HEK293 (cell line): ENCODE measurements at regions not wholly inside any gene's neighbourhood (a gene's known extent, or its start where the extent isn't known, plus 50 kb on each side); places are given as distances from the start of the nearest gene placed in this dataset.

Experiments used
- CTCF ChIA-PET: fragments of 350-600 bp; formaldehyde crosslinking; extraction: SDS; loops from one replicate; lab custom pipeline; 2021; ENCODE audit warnings: antibody characterized with exemption; lab: Yijun Ruan, JAX
- POLR2A ChIA-PET: fragments of 300-600 bp; formaldehyde crosslinking; extraction: SDS; loops from one replicate; lab custom pipeline; 2020; ENCODE audit warnings: antibody characterized with exemption, inconsistent platforms; lab: Yijun Ruan, JAX
- H3K27ac ChIP-seq: fragments of 200-500 bp; sonication (Bioruptor generic); 2 replicates; pipeline ENCODE4 v1.5.1; 2014; ENCODE audit warnings: low read depth, low read length, control low read depth, inconsistent platforms; ENCODE audit errors: extremely low read depth
- H3K36me3 ChIP-seq, 2 experiments: fragments of 200-500 bp in 1 of 2; sonication (Bioruptor generic) in 1 of 2; 1 replicate in 1 of 2; 2 replicates in 1 of 2; pipeline ENCODE4 v1.5.1; 2014 to 2017; ENCODE audit warnings: inconsistent platforms in 2 of 2, low read length in 2 of 2; ENCODE audit not compliant: control insufficient read depth in 2 of 2, insufficient read depth in 1 of 2
- H3K4me1 ChIP-seq: fragments of 200-500 bp; sonication (Bioruptor generic); 2 replicates; pipeline ENCODE4 v1.5.1; 2014; ENCODE audit warnings: mild to moderate bottlenecking, low read length, inconsistent platforms; ENCODE audit not compliant: control insufficient read depth, insufficient read depth
- H3K4me3 ChIP-seq: 2 replicates; pipeline ENCODE4 v1.5.1; 2011; ENCODE audit warnings: low read depth, mild to moderate bottlenecking, control low read depth, low read length, moderate library complexity
- H3K9me3 ChIP-seq: fragments of 200-500 bp; sonication (Bioruptor generic); 2 replicates; pipeline ENCODE4 v1.5.1; 2014; ENCODE audit warnings: low read depth, low read length, inconsistent platforms; ENCODE audit not compliant: control insufficient read depth, insufficient read depth
- OVOL3 ChIP-seq: fragments of 450-650 bp; formaldehyde crosslinking; IDR thresholded peaks from 2 replicates; pipeline ENCODE4 v1.5.1; 2016; ENCODE audit warnings: missing biosample characterization, missing genetic modification characterization
- ZBTB48 ChIP-seq: fragments of 450-650 bp; formaldehyde crosslinking; IDR thresholded peaks from 2 replicates; pipeline ENCODE4 v1.5.1; 2016; ENCODE audit warnings: missing biosample characterization, missing genetic modification characterization
- ZBTB8A ChIP-seq: fragments of 450-650 bp; formaldehyde crosslinking; IDR thresholded peaks from 2 replicates; pipeline ENCODE4 v1.5.1; 2016; ENCODE audit warnings: missing biosample characterization, missing genetic modification characterization
- ZFHX2 ChIP-seq: fragments of 450-650 bp; formaldehyde crosslinking; conservative IDR thresholded peaks from 2 replicates; pipeline ENCODE4 v1.5.1; 2016; ENCODE audit warnings: missing biosample characterization, missing genetic modification characterization
- ZFP41 ChIP-seq: fragments of 450-650 bp; formaldehyde crosslinking; IDR thresholded peaks from 2 replicates; pipeline ENCODE4 v1.5.1; 2016; ENCODE audit warnings: missing biosample characterization, missing genetic modification characterization, borderline replicate concordance
- ZFP69B ChIP-seq: fragments of 450-650 bp; formaldehyde crosslinking; IDR thresholded peaks from 2 replicates; pipeline ENCODE4 v1.5.1; 2016; ENCODE audit warnings: missing biosample characterization, missing genetic modification characterization
- ZNF155 ChIP-seq: fragments of 450-650 bp; formaldehyde crosslinking; IDR thresholded peaks from 2 replicates; pipeline ENCODE4 v1.5.1; 2016; ENCODE audit warnings: missing biosample characterization, missing genetic modification characterization
- ZNF211 ChIP-seq: fragments of 450-650 bp; formaldehyde crosslinking; IDR thresholded peaks from 2 replicates; pipeline ENCODE4 v1.5.1; 2016; ENCODE audit warnings: low read depth, missing biosample characterization, missing genetic modification characterization
- ZNF302 ChIP-seq: fragments of 450-650 bp; formaldehyde crosslinking; IDR thresholded peaks from 2 replicates; pipeline ENCODE4 v1.5.1; 2016; ENCODE audit warnings: missing biosample characterization, missing genetic modification characterization, low read depth
- ZNF549 ChIP-seq: fragments of 450-650 bp; IDR thresholded peaks from 2 replicates; pipeline ENCODE4 v1.5.1; 2018; ENCODE audit warnings: missing biosample characterization, missing genetic modification characterization, mild to moderate bottlenecking, inconsistent platforms, moderate library complexity
- ZNF621 ChIP-seq: fragments of 450-650 bp; formaldehyde crosslinking; IDR thresholded peaks from 2 replicates; pipeline ENCODE4 v1.5.1; 2017; ENCODE audit warnings: missing biosample characterization, missing genetic modification characterization
- ZNF624 ChIP-seq: fragments of 450-650 bp; formaldehyde crosslinking; IDR thresholded peaks from 2 replicates; pipeline ENCODE4 v1.5.1; 2017; ENCODE audit warnings: missing biosample characterization, missing genetic modification characterization
- ZNF658 ChIP-seq: fragments of 450-650 bp; formaldehyde crosslinking; IDR thresholded peaks from 2 replicates; pipeline ENCODE4; 2016; ENCODE audit warnings: missing biosample characterization, missing genetic modification characterization
- ZNF660 ChIP-seq: fragments of 450-650 bp; IDR thresholded peaks from 2 replicates; pipeline ENCODE4 v1.5.1; 2018; ENCODE audit warnings: missing biosample characterization, mild to moderate bottlenecking, missing genetic modification characterization
- ZNF670 ChIP-seq: fragments of 450-650 bp; formaldehyde crosslinking; IDR thresholded peaks from 2 replicates; pipeline ENCODE4 v1.5.1; 2016; ENCODE audit warnings: missing biosample characterization, missing genetic modification characterization, low read depth
- ZNF677 ChIP-seq: fragments of 450-650 bp; IDR thresholded peaks from 2 replicates; pipeline ENCODE4 v1.5.0; 2018; ENCODE audit warnings: missing biosample characterization, mild to moderate bottlenecking, missing genetic modification characterization, moderate library complexity
- ZNF792 ChIP-seq: fragments of 450-650 bp; formaldehyde crosslinking; IDR thresholded peaks from 2 replicates; pipeline ENCODE4 v1.5.1; 2016; ENCODE audit warnings: missing biosample characterization, missing genetic modification characterization
- TF ChIP-seq, protein P1 (sequence below): IDR thresholded peaks from 2 replicates; pipeline ENCODE4 v1.6.1; 2011; ENCODE audit warnings: mild to moderate bottlenecking, low read depth, low read length, borderline replicate concordance
- TF ChIP-seq, protein P2 (sequence below): fragments of 450-650 bp; formaldehyde crosslinking; IDR thresholded peaks from 2 replicates; pipeline ENCODE4 v1.5.1; 2016; ENCODE audit warnings: missing biosample characterization, missing genetic modification characterization
- TF ChIP-seq, protein P3 (sequence below): fragments of 450-650 bp; formaldehyde crosslinking; IDR thresholded peaks from 2 replicates; pipeline ENCODE4 v1.5.1; 2016; ENCODE audit warnings: missing biosample characterization, missing genetic modification characterization, borderline replicate concordance
- TF ChIP-seq, protein P4 (sequence below): fragments of 450-650 bp; formaldehyde crosslinking; IDR thresholded peaks from 2 replicates; pipeline ENCODE4 v1.5.1; 2016; ENCODE audit warnings: missing biosample characterization, missing genetic modification characterization

DNA sequence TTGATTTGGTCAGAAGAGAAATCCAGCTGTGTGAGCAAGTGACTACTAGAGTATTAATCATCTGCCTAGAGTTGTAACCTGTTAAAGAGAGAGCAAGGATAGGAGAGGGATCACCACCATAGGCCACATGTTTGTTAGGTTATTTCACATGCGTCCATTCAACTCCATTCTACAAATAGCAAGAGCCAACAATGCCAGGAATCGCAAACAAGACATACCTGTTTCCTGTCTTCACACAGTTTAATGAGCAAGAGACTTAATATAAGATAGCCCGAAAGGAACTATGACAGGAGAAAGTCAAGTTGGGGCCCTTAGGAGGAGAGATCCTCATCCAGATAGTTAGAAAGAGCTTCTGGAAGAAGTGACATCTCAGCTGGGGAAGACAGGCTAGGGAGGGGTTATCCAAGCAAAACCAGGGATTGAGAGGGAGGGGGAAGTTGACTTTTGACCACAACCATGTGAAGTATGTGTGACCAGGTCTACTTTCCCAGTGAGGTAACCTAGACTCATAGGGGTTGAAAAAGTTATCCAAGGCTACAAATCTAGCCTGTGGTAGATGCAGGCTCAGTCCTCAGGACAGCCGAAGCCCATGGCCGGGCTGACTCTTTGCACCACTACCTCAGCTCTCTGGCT, 147.4 kb downstream of the ALDH8A1 start:
- no peak for TF ChIP-seq ZFHX2 (tag by site-specific recombination)
- ChIA-PET CTCF (interaction anchor here (0.7 kb wide), 1 partner anchor 10 kb away, joined by 3 read pairs; no protein-coding TSS in a partner anchor), POLR2A (no interaction called here)
- Histone ChIP-seq H3K9me3 (no peaks in the 10 kb centered on the region), H3K27ac (no peak overlapping the region), H3K4me3 (no peak overlapping the region), H3K4me1 (no peaks in the 10 kb centered on the region), H3K36me3 (no peaks in the 10 kb centered on the region)

DNA sequence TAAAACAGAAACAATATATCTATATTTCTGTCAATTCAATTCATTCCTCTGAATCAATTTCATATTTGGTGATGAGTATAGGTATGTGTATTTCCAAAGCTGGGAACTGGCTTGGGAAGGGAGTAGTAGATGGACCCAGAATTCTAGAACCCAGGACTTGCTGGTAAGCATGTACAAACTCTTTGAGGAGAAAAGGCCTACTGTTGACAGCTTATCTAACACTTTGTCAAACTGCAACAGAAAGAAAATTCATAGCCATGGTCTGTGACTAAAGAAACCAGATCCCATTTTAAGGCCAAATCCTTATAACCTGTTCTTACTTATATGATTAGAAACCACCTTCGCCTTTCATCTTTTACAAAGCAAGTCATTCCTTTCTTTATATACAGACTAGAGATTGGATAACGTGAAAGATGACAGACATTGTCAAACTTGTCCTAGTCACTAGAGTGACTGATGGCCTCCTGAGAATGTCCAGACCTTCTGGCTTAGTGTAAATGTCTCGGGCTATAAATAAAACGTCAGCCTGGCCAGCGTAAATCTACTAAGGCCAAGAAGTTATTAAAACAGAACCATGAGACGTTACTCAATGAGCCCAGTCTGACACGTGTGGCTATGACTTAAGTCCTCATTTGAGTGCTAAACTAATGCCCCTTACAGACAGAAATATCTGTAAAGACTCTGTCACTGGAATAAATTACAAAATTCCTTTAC, 152.3 kb downstream of the ALDH8A1 start:
- Histone ChIP-seq H3K4me3 (no peak overlapping the region), H3K36me3 (no peaks in the 10 kb centered on the region), H3K27ac (no peak overlapping the region), H3K9me3 (no peaks in the 10 kb centered on the region), H3K4me1 (no peaks in the 10 kb centered on the region)
- TF ChIP-seq ZFP69B (tag by site-specific recombination) = no peak
- no peak for TF ChIP-seq ZBTB8A
- TF ChIP-seq ZNF670 (tag by site-specific recombination) = no peak
- TF ChIP-seq OVOL3 (tag by site-specific recombination) = no peak
- no peak for TF ChIP-seq ZNF155
- TF ChIP-seq, protein P1, sequence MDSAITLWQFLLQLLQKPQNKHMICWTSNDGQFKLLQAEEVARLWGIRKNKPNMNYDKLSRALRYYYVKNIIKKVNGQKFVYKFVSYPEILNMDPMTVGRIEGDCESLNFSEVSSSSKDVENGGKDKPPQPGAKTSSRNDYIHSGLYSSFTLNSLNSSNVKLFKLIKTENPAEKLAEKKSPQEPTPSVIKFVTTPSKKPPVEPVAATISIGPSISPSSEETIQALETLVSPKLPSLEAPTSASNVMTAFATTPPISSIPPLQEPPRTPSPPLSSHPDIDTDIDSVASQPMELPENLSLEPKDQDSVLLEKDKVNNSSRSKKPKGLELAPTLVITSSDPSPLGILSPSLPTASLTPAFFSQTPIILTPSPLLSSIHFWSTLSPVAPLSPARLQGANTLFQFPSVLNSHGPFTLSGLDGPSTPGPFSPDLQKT = no peak
- no peak for TF ChIP-seq ZBTB48 (tag by site-specific recombination)
- TF ChIP-seq, protein P2, sequence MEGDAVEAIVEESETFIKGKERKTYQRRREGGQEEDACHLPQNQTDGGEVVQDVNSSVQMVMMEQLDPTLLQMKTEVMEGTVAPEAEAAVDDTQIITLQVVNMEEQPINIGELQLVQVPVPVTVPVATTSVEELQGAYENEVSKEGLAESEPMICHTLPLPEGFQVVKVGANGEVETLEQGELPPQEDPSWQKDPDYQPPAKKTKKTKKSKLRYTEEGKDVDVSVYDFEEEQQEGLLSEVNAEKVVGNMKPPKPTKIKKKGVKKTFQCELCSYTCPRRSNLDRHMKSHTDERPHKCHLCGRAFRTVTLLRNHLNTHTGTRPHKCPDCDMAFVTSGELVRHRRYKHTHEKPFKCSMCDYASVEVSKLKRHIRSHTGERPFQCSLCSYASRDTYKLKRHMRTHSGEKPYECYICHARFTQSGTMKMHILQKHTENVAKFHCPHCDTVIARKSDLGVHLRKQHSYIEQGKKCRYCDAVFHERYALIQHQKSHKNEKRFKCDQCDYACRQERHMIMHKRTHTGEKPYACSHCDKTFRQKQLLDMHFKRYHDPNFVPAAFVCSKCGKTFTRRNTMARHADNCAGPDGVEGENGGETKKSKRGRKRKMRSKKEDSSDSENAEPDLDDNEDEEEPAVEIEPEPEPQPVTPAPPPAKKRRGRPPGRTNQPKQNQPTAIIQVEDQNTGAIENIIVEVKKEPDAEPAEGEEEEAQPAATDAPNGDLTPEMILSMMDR (tag by site-specific recombination) = no peak
- no peak for TF ChIP-seq ZFP41 (tag by site-specific recombination)
- no peak for TF ChIP-seq ZNF792 (tag by site-specific recombination)
- TF ChIP-seq ZNF302 (tag by site-specific recombination) = no peak
- TF ChIP-seq ZNF624 (tag by site-specific recombination) = no peak
- no peak for TF ChIP-seq ZNF658 (tag by site-specific recombination)
- TF ChIP-seq, protein P3, sequence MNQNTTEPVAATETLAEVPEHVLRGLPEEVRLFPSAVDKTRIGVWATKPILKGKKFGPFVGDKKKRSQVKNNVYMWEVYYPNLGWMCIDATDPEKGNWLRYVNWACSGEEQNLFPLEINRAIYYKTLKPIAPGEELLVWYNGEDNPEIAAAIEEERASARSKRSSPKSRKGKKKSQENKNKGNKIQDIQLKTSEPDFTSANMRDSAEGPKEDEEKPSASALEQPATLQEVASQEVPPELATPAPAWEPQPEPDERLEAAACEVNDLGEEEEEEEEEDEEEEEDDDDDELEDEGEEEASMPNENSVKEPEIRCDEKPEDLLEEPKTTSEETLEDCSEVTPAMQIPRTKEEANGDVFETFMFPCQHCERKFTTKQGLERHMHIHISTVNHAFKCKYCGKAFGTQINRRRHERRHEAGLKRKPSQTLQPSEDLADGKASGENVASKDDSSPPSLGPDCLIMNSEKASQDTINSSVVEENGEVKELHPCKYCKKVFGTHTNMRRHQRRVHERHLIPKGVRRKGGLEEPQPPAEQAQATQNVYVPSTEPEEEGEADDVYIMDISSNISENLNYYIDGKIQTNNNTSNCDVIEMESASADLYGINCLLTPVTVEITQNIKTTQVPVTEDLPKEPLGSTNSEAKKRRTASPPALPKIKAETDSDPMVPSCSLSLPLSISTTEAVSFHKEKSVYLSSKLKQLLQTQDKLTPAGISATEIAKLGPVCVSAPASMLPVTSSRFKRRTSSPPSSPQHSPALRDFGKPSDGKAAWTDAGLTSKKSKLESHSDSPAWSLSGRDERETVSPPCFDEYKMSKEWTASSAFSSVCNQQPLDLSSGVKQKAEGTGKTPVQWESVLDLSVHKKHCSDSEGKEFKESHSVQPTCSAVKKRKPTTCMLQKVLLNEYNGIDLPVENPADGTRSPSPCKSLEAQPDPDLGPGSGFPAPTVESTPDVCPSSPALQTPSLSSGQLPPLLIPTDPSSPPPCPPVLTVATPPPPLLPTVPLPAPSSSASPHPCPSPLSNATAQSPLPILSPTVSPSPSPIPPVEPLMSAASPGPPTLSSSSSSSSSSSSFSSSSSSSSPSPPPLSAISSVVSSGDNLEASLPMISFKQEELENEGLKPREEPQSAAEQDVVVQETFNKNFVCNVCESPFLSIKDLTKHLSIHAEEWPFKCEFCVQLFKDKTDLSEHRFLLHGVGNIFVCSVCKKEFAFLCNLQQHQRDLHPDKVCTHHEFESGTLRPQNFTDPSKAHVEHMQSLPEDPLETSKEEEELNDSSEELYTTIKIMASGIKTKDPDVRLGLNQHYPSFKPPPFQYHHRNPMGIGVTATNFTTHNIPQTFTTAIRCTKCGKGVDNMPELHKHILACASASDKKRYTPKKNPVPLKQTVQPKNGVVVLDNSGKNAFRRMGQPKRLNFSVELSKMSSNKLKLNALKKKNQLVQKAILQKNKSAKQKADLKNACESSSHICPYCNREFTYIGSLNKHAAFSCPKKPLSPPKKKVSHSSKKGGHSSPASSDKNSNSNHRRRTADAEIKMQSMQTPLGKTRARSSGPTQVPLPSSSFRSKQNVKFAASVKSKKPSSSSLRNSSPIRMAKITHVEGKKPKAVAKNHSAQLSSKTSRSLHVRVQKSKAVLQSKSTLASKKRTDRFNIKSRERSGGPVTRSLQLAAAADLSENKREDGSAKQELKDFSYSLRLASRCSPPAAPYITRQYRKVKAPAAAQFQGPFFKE (tag by site-specific recombination) = no peak
- TF ChIP-seq, protein P4, sequence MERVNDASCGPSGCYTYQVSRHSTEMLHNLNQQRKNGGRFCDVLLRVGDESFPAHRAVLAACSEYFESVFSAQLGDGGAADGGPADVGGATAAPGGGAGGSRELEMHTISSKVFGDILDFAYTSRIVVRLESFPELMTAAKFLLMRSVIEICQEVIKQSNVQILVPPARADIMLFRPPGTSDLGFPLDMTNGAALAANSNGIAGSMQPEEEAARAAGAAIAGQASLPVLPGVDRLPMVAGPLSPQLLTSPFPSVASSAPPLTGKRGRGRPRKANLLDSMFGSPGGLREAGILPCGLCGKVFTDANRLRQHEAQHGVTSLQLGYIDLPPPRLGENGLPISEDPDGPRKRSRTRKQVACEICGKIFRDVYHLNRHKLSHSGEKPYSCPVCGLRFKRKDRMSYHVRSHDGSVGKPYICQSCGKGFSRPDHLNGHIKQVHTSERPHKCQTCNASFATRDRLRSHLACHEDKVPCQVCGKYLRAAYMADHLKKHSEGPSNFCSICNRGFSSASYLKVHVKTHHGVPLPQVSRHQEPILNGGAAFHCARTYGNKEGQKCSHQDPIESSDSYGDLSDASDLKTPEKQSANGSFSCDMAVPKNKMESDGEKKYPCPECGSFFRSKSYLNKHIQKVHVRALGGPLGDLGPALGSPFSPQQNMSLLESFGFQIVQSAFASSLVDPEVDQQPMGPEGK = no peak
- TF ChIP-seq ZNF549 (tag by site-specific recombination) = no peak
- TF ChIP-seq ZNF211 (tag by site-specific recombination) = no peak
- no peak for TF ChIP-seq ZNF677 (tag by site-specific recombination)
- TF ChIP-seq ZNF660 = no peak
- TF ChIP-seq ZNF621 (tag by site-specific recombination) = no peak
- CTCF ChIA-PET = no interaction called here
- POLR2A ChIA-PET = no interaction called here
